ENCODE measurements at regions not wholly inside any gene's neighbourhood (a gene's known extent, or its start where the extent isn't known, plus 50 kb on each side); places are given as distances from the start of the nearest gene placed in this dataset.

- no peak for TF ChIP-seq CTBP1 (IDR thresholded peaks at IDR 0.05; ENCODE audit: borderline replicate concordance)
- TF ChIP-seq ZNF384 (IDR thresholded peaks at IDR 0.05): no peak
- TF ChIP-seq BHLHE40 (IDR thresholded peaks at IDR 0.05; ENCODE audit: borderline replicate concordance): no peak
- TF ChIP-seq HDGF (IDR thresholded peaks at IDR 0.05; ENCODE audit: borderline replicate concordance): no peak
- TF ChIP-seq NFRKB (IDR thresholded peaks at IDR 0.05): no peak
- TF ChIP-seq FOXA1 (IDR thresholded peaks at IDR 0.05): no peak
- TF ChIP-seq LEF1 (IDR thresholded peaks at IDR 0.05; ENCODE audit: borderline replicate concordance): no peak
- no peak for TF ChIP-seq FOXM1 (IDR thresholded peaks at IDR 0.05; ENCODE audit: borderline replicate concordance)
- TF ChIP-seq SUZ12 (IDR thresholded peaks at IDR 0.05): no peak
- no peak for TF ChIP-seq FOXK2 (IDR thresholded peaks at IDR 0.05)
- TF ChIP-seq SP1 (IDR thresholded peaks at IDR 0.05): no peak
- TF ChIP-seq L3MBTL2 (conservative IDR thresholded peaks at IDR 0.05): no peak
- TF ChIP-seq ARNT (IDR thresholded peaks at IDR 0.05): no peak
- no peak for TF ChIP-seq ELF4 (IDR thresholded peaks at IDR 0.05)
- TF ChIP-seq TARDBP (IDR thresholded peaks at IDR 0.05): no peak
- TF ChIP-seq PKNOX1 (IDR thresholded peaks at IDR 0.05): no peak
- ChIA-PET CTCF (no interaction called here), POLR2A (no interaction called here)
- no peak for DNase-seq (ENCODE audit: extremely low spot score)
Observed at GRCh38 chr9:21555911-21556310, 73.8 kb upstream of the IFNE start.

GRCh38 chr9:21556581-21557427, 74.7 kb upstream of the IFNE start:
- no peak for DNase-seq (ENCODE audit: extremely low spot score)
- ChIA-PET POLR2A (no interaction called here), CTCF (no interaction called here)
- TF ChIP-seq SUZ12 (IDR thresholded peaks at IDR 0.05) (no peak), ZNF384 (IDR thresholded peaks at IDR 0.05) (no peak), FOXM1 (IDR thresholded peaks at IDR 0.05; ENCODE audit: borderline replicate concordance) (no peak), NFRKB (IDR thresholded peaks at IDR 0.05) (no peak), FOXA1 (IDR thresholded peaks at IDR 0.05) (no peak), ARNT (IDR thresholded peaks at IDR 0.05) (no peak), SP1 (IDR thresholded peaks at IDR 0.05) (no peak), LEF1 (IDR thresholded peaks at IDR 0.05; ENCODE audit: borderline replicate concordance) (no peak), L3MBTL2 (conservative IDR thresholded peaks at IDR 0.05) (no peak), ELF4 (IDR thresholded peaks at IDR 0.05) (no peak), BHLHE40 (IDR thresholded peaks at IDR 0.05; ENCODE audit: borderline replicate concordance) (no peak), CTBP1 (IDR thresholded peaks at IDR 0.05; ENCODE audit: borderline replicate concordance) (no peak), TARDBP (IDR thresholded peaks at IDR 0.05) (no peak), FOXK2 (IDR thresholded peaks at IDR 0.05) (no peak), PKNOX1 (IDR thresholded peaks at IDR 0.05) (no peak), HDGF (IDR thresholded peaks at IDR 0.05; ENCODE audit: borderline replicate concordance) (no peak)

GRCh38 chr9:21557428-21557768, 75.3 kb upstream of the IFNE start:
- no peak for TF ChIP-seq PKNOX1 (IDR thresholded peaks at IDR 0.05)
- ChIA-PET POLR2A (no interaction called here), CTCF (no interaction called here)
- DNase-seq (ENCODE audit: extremely low spot score): no peak

GRCh38 chr9:21558079-21558478, 76.0 kb upstream of the IFNE start:
- POLR2A ChIA-PET: no interaction called here
- TF ChIP-seq FOXK2 (IDR thresholded peaks at IDR 0.05): no peak
- TF ChIP-seq ELF4 (IDR thresholded peaks at IDR 0.05): no peak
- TF ChIP-seq FOXM1 (IDR thresholded peaks at IDR 0.05; ENCODE audit: borderline replicate concordance): no peak
- no peak for TF ChIP-seq LEF1 (IDR thresholded peaks at IDR 0.05; ENCODE audit: borderline replicate concordance)
- TF ChIP-seq ZNF384 (IDR thresholded peaks at IDR 0.05): no peak
- CTCF ChIA-PET: no interaction called here
- no peak for DNase-seq (ENCODE audit: extremely low spot score)

GRCh38 chr9:21558615-21559401, 76.7 kb upstream of the IFNE start:
- TF ChIP-seq CTBP1 (IDR thresholded peaks at IDR 0.05; ENCODE audit: borderline replicate concordance): peak; percentile 49; the same call in 1 of the 2 replicates
- peak; percentile 61 for TF ChIP-seq L3MBTL2 (conservative IDR thresholded peaks at IDR 0.05)
- TF ChIP-seq SUZ12 (IDR thresholded peaks at IDR 0.05): no peak
- CTCF ChIA-PET: interaction anchor here (0.7 kb wide), 1 partner anchor 150 kb away, joined by 3 read pairs; no protein-coding TSS in a partner anchor
- DNase-seq (ENCODE audit: extremely low spot score): peak; percentile 50
- POLR2A ChIA-PET: interaction anchor here (1.4 to 2.0 kb wide), 2 partner anchors 13 to 36 kb away, joined by 4 to 5 read pairs; no protein-coding TSS in a partner anchor

Data from HEK293T (cell line).